K562 (cell line): ENCODE measurements at regions not wholly inside any gene's neighbourhood (a gene's known extent, or its start where the extent isn't known, plus 50 kb on each side); places are given as distances from the start of the nearest gene placed in this dataset.

Experiments used
- ATAC-seq: fragments of 200-7000 bp; cut with Tn5 transposase; 3 replicates; pipeline ENCODE4 v1.9.1; 2020; ENCODE audit warnings: moderate library complexity
- BruUV-seq: library from RNA; stranded (reverse); fragments of 400-500 nt; replicated peaks from 2 replicates; lab custom pipeline; 2021; lab: Mats Ljungman, UMichigan
- CTCF ChIA-PET: fragments of 300-600 bp; formaldehyde crosslinking; extraction: SDS; loops from one replicate; lab custom pipeline; 2021; ENCODE audit warnings: low intra/inter-chr PET ratio; lab: Yijun Ruan, JAX
- POLR2A ChIA-PET: fragments of 300-600, 350-650 bp; sonication (Branson Sonifier 250); formaldehyde crosslinking; extraction: SDS; loops from one replicate; lab custom pipeline; 2021; ENCODE audit warnings: antibody characterized with exemption, inconsistent platforms; lab: Yijun Ruan, JAX
- DNase-seq, 4 experiments: peaks; one replicate each; pipeline versions ENCODE4 v3.0.0 to v3.0.0-alpha.2; 2011 to 2018; ENCODE audit warnings: low spot score in 3 of 4, mixed read lengths in 3 of 4; ENCODE audit errors: extremely low read depth in 1 of 4
- FAIRE-seq: peaks from 2 replicates; lab custom pipeline; 2011; peaks lifted over from hg19 to GRCh38; lab: Jason Lieb, UNC
- H2AFZ ChIP-seq: 2 replicates; pipeline ENCODE4 v1.6.0; 2011; ENCODE audit warnings: low read depth, low read length, control low read depth, inconsistent platforms
- H3K27ac ChIP-seq: fragments of 200-600 bp; 3 replicates; pipeline ENCODE4 v1.8.0; 2011; ENCODE audit warnings: low read depth, mild to moderate bottlenecking, control low read depth, inconsistent platforms, low read length, moderate library complexity, mixed read lengths; ENCODE audit errors: extremely low read depth
- H3K27me3 ChIP-seq, 2 experiments: fragments of 300-600 bp in 1 of 2; 2 replicates in 1 of 2; 3 replicates in 1 of 2; pipeline versions ENCODE4 v1.6.0 to v1.8.0; 2011; ENCODE audit warnings: inconsistent platforms in 2 of 2, low read length in 2 of 2, mild to moderate bottlenecking in 1 of 2, mixed read lengths in 1 of 2, moderate library complexity in 1 of 2; ENCODE audit not compliant: control insufficient read depth in 2 of 2, insufficient read depth in 2 of 2
- H3K36me3 ChIP-seq: fragments of 300-600 bp; 3 replicates; pipeline ENCODE4 v1.8.0; 2011; ENCODE audit warnings: mild to moderate bottlenecking, low read length, inconsistent platforms; ENCODE audit not compliant: control insufficient read depth, insufficient read depth
- H3K4me1 ChIP-seq, 2 experiments: fragments of 200-600 bp in 1 of 2; replicated peaks in 1 of 2; 2 replicates in 1 of 2; 3 replicates in 1 of 2; pipeline versions ENCODE4 v1.5.1 to v1.8.0; 2011; ENCODE audit warnings: inconsistent platforms in 2 of 2, low read length in 2 of 2, mild to moderate bottlenecking in 1 of 2, mixed read lengths in 1 of 2, moderate library complexity in 1 of 2; ENCODE audit not compliant: control insufficient read depth in 2 of 2, insufficient read depth in 2 of 2
- H3K4me2 ChIP-seq: 2 replicates; pipeline ENCODE4 v1.6.1; 2011; ENCODE audit warnings: low read length, control low read depth, inconsistent platforms, mixed read lengths; ENCODE audit not compliant: insufficient read depth
- H3K4me3 ChIP-seq: fragments of 200-600 bp; sonication (generic), shearing (Covaris generic); 2 replicates; pipeline ENCODE4 v1.5.1; 2016; ENCODE audit warnings: control low read depth, inconsistent platforms
- H3K79me2 ChIP-seq: fragments of 200-600 bp; 3 replicates; pipeline ENCODE4 v1.8.0; 2011; ENCODE audit warnings: low read length, inconsistent platforms; ENCODE audit not compliant: control insufficient read depth, insufficient read depth
- H3K9ac ChIP-seq, 2 experiments: 2 replicates each; pipeline versions ENCODE4 v1.6.0 to v1.6.1; 2011; ENCODE audit warnings: low read depth in 2 of 2, low read length in 2 of 2, control low read depth in 1 of 2, inconsistent platforms in 1 of 2, mild to moderate bottlenecking in 1 of 2, mixed read lengths in 1 of 2; ENCODE audit not compliant: insufficient read depth in 1 of 2
- H3K9me1 ChIP-seq: one replicate; pipeline ENCODE4 v1.6.0; 2011; ENCODE audit warnings: inconsistent platforms, mild to moderate bottlenecking, low read length, moderate library complexity; ENCODE audit not compliant: control insufficient read depth, insufficient read depth
- H3K9me3 ChIP-seq: replicated peaks from 2 replicates; pipeline ENCODE4 v1.5.1; 2011; ENCODE audit warnings: low read depth, low read length, inconsistent platforms; ENCODE audit not compliant: control insufficient read depth, insufficient read depth
- H4K20me1 ChIP-seq: replicated peaks from 2 replicates; pipeline ENCODE4 v1.6.1; 2011; ENCODE audit warnings: low read length, inconsistent platforms, mixed read lengths; ENCODE audit not compliant: control insufficient read depth, insufficient read depth
- NFE2L1 ChIP-seq: fragments of 450-650 bp; IDR thresholded peaks from 2 replicates; pipeline ENCODE4 v1.6.1; 2016; ENCODE audit warnings: missing genetic modification characterization, low read depth, mild to moderate bottlenecking, missing compliant biosample characterization, moderate library complexity, borderline replicate concordance
- ZNF347 ChIP-seq: fragments of 450-650 bp; formaldehyde crosslinking; IDR thresholded peaks from 2 replicates; pipeline ENCODE4 v1.4.0; 2020; ENCODE audit warnings: low read depth, mild to moderate bottlenecking, moderate library complexity
- WGBS: fragments of 100-300 bp; shearing (Covaris generic); methylation state at CpG from one replicate; pipeline ENCODE4 v1.1.6; 2016; ENCODE audit warnings: low coverage, mixed read lengths; ENCODE audit not compliant: insufficient coverage; ENCODE audit errors: missing lambda C conversion rate; 5-methylcytosine and 5-hydroxymethylcytosine counted together
- in situ Hi-C: fragments of 300-500 bp; cut with MboI; formaldehyde crosslinking; loops from 4 replicates; pipeline ENCODE4 v1.15.0; 2018; ENCODE audit warnings: inconsistent platforms, mixed read lengths
- intact Hi-C: fragments of 100-400 bp; cut with micrococcal nuclease; formaldehyde crosslinking; loops from 2 replicates; pipeline ENCODE4 v1.14.2; 2022
- TF ChIP-seq, protein P1 (sequence below): fragments of 200-600 bp; sonication (generic); IDR thresholded peaks from one replicate; pipeline ENCODE4 v1.6.1; 2012; ENCODE audit warnings: mild to moderate bottlenecking, low read depth, low read length, inconsistent platforms

DNA sequence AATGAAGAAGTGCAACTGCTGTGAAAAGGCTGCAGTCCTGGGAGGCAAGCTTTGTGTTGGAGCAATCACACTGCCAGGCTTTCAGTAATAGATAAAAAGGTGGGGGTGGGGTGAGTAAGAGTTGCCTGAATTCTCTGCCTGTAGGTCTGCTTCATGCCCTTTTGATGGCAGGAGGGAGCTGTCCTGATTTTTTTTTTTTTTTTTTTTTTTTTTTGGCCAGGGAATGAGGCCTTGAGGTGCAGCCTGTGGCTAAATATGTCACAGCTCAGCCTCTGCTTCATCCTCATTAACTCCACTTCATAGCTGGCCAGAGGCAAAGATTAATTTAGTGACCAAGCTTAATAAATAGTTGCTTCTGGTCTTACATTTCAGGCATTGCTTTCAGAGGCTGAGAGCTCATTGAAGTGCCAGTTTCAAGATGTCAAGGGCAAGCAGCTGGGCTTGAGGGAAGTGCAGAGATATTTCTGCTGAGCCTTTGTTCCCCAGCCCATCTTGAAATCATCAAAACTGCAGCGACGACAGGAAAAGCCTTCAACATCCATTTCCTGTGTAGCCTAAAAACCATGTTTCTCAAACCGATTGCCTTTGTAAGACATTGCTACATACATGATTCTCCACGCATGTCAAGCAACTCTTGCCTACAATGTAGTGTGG lies 134.7 kb downstream of the MACIR start:
- no peak overlapping the region for H2AFZ ChIP-seq
- H3K4me3 ChIP-seq = no peak overlapping the region
- no peak overlapping the region for H3K4me2 ChIP-seq
- ChIA-PET CTCF (interaction anchor here (0.6 kb wide), 1 partner anchor 79 kb away, joined by 5 read pairs; no protein-coding TSS in a partner anchor), POLR2A (interaction anchor here (0.8 kb wide), 1 partner anchor 9 kb away, joined by 3 read pairs; no protein-coding TSS in a partner anchor)
- no peaks in the 10 kb centered on the region for H4K20me1 ChIP-seq
- no peak for TF ChIP-seq ZNF347 (CRISPR knock-in tag)
- no peak for TF ChIP-seq NFE2L1 (tag)
- TF ChIP-seq, protein P1, sequence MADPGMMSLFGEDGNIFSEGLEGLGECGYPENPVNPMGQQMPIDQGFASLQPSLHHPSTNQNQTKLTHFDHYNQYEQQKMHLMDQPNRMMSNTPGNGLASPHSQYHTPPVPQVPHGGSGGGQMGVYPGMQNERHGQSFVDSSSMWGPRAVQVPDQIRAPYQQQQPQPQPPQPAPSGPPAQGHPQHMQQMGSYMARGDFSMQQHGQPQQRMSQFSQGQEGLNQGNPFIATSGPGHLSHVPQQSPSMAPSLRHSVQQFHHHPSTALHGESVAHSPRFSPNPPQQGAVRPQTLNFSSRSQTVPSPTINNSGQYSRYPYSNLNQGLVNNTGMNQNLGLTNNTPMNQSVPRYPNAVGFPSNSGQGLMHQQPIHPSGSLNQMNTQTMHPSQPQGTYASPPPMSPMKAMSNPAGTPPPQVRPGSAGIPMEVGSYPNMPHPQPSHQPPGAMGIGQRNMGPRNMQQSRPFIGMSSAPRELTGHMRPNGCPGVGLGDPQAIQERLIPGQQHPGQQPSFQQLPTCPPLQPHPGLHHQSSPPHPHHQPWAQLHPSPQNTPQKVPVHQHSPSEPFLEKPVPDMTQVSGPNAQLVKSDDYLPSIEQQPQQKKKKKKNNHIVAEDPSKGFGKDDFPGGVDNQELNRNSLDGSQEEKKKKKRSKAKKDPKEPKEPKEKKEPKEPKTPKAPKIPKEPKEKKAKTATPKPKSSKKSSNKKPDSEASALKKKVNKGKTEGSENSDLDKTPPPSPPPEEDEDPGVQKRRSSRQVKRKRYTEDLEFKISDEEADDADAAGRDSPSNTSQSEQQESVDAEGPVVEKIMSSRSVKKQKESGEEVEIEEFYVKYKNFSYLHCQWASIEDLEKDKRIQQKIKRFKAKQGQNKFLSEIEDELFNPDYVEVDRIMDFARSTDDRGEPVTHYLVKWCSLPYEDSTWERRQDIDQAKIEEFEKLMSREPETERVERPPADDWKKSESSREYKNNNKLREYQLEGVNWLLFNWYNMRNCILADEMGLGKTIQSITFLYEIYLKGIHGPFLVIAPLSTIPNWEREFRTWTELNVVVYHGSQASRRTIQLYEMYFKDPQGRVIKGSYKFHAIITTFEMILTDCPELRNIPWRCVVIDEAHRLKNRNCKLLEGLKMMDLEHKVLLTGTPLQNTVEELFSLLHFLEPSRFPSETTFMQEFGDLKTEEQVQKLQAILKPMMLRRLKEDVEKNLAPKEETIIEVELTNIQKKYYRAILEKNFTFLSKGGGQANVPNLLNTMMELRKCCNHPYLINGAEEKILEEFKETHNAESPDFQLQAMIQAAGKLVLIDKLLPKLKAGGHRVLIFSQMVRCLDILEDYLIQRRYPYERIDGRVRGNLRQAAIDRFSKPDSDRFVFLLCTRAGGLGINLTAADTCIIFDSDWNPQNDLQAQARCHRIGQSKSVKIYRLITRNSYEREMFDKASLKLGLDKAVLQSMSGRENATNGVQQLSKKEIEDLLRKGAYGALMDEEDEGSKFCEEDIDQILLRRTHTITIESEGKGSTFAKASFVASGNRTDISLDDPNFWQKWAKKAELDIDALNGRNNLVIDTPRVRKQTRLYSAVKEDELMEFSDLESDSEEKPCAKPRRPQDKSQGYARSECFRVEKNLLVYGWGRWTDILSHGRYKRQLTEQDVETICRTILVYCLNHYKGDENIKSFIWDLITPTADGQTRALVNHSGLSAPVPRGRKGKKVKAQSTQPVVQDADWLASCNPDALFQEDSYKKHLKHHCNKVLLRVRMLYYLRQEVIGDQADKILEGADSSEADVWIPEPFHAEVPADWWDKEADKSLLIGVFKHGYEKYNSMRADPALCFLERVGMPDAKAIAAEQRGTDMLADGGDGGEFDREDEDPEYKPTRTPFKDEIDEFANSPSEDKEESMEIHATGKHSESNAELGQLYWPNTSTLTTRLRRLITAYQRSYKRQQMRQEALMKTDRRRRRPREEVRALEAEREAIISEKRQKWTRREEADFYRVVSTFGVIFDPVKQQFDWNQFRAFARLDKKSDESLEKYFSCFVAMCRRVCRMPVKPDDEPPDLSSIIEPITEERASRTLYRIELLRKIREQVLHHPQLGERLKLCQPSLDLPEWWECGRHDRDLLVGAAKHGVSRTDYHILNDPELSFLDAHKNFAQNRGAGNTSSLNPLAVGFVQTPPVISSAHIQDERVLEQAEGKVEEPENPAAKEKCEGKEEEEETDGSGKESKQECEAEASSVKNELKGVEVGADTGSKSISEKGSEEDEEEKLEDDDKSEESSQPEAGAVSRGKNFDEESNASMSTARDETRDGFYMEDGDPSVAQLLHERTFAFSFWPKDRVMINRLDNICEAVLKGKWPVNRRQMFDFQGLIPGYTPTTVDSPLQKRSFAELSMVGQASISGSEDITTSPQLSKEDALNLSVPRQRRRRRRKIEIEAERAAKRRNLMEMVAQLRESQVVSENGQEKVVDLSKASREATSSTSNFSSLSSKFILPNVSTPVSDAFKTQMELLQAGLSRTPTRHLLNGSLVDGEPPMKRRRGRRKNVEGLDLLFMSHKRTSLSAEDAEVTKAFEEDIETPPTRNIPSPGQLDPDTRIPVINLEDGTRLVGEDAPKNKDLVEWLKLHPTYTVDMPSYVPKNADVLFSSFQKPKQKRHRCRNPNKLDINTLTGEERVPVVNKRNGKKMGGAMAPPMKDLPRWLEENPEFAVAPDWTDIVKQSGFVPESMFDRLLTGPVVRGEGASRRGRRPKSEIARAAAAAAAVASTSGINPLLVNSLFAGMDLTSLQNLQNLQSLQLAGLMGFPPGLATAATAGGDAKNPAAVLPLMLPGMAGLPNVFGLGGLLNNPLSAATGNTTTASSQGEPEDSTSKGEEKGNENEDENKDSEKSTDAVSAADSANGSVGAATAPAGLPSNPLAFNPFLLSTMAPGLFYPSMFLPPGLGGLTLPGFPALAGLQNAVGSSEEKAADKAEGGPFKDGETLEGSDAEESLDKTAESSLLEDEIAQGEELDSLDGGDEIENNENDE = no peak
- BruUV-seq = no TSS peak
- DNase-seq = peak in 1 of 4 experiments; percentile 5
- intact Hi-C loops = no loop called here
- H3K27me3 ChIP-seq = no peaks in the 10 kb centered on the region
- H3K27ac ChIP-seq = no peak overlapping the region
- WGBS = 3% methylated on average over 4 of the region's 4 CpGs
- no peaks in the 10 kb centered on the region for H3K9me3 ChIP-seq
- no peak for FAIRE-seq
- in situ Hi-C loops = no loop called here
- peak; percentile 45; the same call in 2 of the 3 replicates for ATAC-seq
- H3K9ac ChIP-seq = no peak overlapping the region
- no peaks in the 10 kb centered on the region for H3K79me2 ChIP-seq
- no peaks in the 10 kb centered on the region for H3K4me1 ChIP-seq
- no peaks in the 10 kb centered on the region for H3K9me1 ChIP-seq
- H3K36me3 ChIP-seq = no peaks in the 10 kb centered on the region
